ENCODE measurements at regions not wholly inside any gene's neighbourhood (a gene's known extent, or its start where the extent isn't known, plus 50 kb on each side); places are given as distances from the start of the nearest gene placed in this dataset.

- TF ChIP-seq HDAC2 (IDR thresholded peaks at IDR 0.05) (no peak), MNT (conservative IDR thresholded peaks at IDR 0.05) (no peak), CTCF (IDR thresholded peaks at IDR 0.05 in 2 of 3, conservative IDR thresholded peaks at IDR 0.05 in 1 of 3; ENCODE audit: insufficient read depth in 2 of 3, low read depth in 1 of 3, low read length in 3 of 3) (no peak), DLX4 (CRISPR knock-in tag; IDR thresholded peaks at IDR 0.05) (no peak), KHSRP (IDR thresholded peaks at IDR 0.05) (no peak), ZNF551 (CRISPR knock-in tag; IDR thresholded peaks at IDR 0.05) (no peak), EP300 (IDR thresholded peaks at IDR 0.05; ENCODE audit: low read length) (no peak), ZBTB33 (CRISPR knock-in tag; IDR thresholded peaks at IDR 0.05) (no peak), ARID4B (CRISPR knock-in tag; IDR thresholded peaks at IDR 0.05) (no peak), EZH2 (IDR thresholded peaks at IDR 0.05; ENCODE audit: borderline replicate concordance, low read depth, low read length) (no peak), TSC22D4 (tag; IDR thresholded peaks at IDR 0.05) (no peak), TAF1 (IDR thresholded peaks at IDR 0.05; ENCODE audit: control insufficient read depth, extremely low read depth, insufficient read depth, low read length, severe bottlenecking) (no peak), HNRNPUL1 (IDR thresholded peaks at IDR 0.05; ENCODE audit: low read length) (no peak), MTA3 (IDR thresholded peaks at IDR 0.05; ENCODE audit: borderline replicate concordance) (no peak)
These were observed 646.5 kb downstream of the NSUN3 start for GRCh38 chr3:94709249-94709902.

Data from K562 (cell line).